ENCODE measurements at regions not wholly inside any gene's neighbourhood (a gene's known extent, or its start where the extent isn't known, plus 50 kb on each side); places are given as distances from the start of the nearest gene placed in this dataset.

GRCh38 chr12:62168411-62168810 lies 91.8 kb upstream of the USP15 start (continued):
- TF ChIP-seq RBBP5 (IDR thresholded peaks at IDR 0.05; ENCODE audit: borderline replicate concordance, low read depth, low read length), result no peak
- no peak for TF ChIP-seq HDAC6 (IDR thresholded peaks at IDR 0.05; ENCODE audit: low read depth, low read length)
- TF ChIP-seq SP4 (IDR thresholded peaks at IDR 0.05; ENCODE audit: low read length), result no peak
